Gastrocnemius medialis (tissue), 4 donors: ENCODE measurements at regions not wholly inside any gene's neighbourhood (a gene's known extent, or its start where the extent isn't known, plus 50 kb on each side); places are given as distances from the start of the nearest gene placed in this dataset.

Source experiments
- ATAC-seq, 2 donors: fragments of 150-250 bp; one replicate each; pipeline ENCODE4 v1.9.1; 2016
- DNase-seq, 2 donors: peaks; one replicate each; pipeline ENCODE4 v3.0.0-alpha.2; 2019
- H3K27ac ChIP-seq, 4 donors: fragments of 200-600 bp; sonication (generic); 1 replicate in 1 of 4; 2 replicates in 3 of 4; pipeline ENCODE4 v1.5.1; 2016 to 2018; ENCODE audit warnings: mild to moderate bottlenecking in 2 of 4, moderate library complexity in 1 of 4
- H3K27me3 ChIP-seq, 3 donors: fragments of 200-600 bp; sonication (generic) in 2 of 3; 1 replicate in 1 of 3; 2 replicates in 2 of 3; pipeline versions ENCODE4 v1.5.1 to v1.6.0; 2016 to 2019; ENCODE audit warnings: mild to moderate bottlenecking in 1 of 3, moderate library complexity in 1 of 3
- H3K36me3 ChIP-seq, 2 donors: fragments of 200-600 bp; sonication (generic) in 1 of 2; one replicate each; pipeline ENCODE4 v1.5.1; 2017 to 2018
- H3K4me1 ChIP-seq, 2 donors: fragments of 200-600 bp; sonication (generic) in 1 of 2; one replicate each; pipeline ENCODE4 v1.5.1; 2016 to 2017; ENCODE audit warnings: mild to moderate bottlenecking in 2 of 2
- H3K4me3 ChIP-seq, 4 donors: fragments of 200-600 bp; sonication (generic) in 3 of 4; 1 replicate in 1 of 4; 2 replicates in 3 of 4; pipeline ENCODE4 v1.5.1; 2016 to 2019; ENCODE audit warnings: mild to moderate bottlenecking in 2 of 4
- H3K9me3 ChIP-seq, 3 donors: fragments of 200-600 bp; sonication (generic) in 2 of 3; 1 replicate in 1 of 3; 2 replicates in 2 of 3; pipeline ENCODE4 v1.5.1; 2016 to 2019
- POLR2A ChIP-seq, 2 donors: fragments of 450-650 bp; IDR thresholded peaks; one replicate each; pipeline ENCODE4 v1.6.1; 2017; ENCODE audit warnings: antibody characterized with exemption in 2 of 2, mild to moderate bottlenecking in 2 of 2, moderate library complexity in 2 of 2
- in situ Hi-C, 4 donors: fragments of 200-750 bp; cut with MboI; loops; one replicate each; pipeline versions ENCODE4 v1.15.0 to v1.8.0; 2017; ENCODE audit warnings: low sequenced_read_pairs in 4 of 4
- intact Hi-C: fragments of 100-400 bp; cut with DNase I; formaldehyde crosslinking; loops from one replicate; pipeline ENCODE4 v1.15.1; 2023; ENCODE audit warnings: low total_unique reads
- TF ChIP-seq, protein P1 (sequence below), 5 experiments: fragments of 450-650 bp in 3 of 5; fragments of 200-600 bp in 2 of 5; sonication (generic) in 2 of 5; IDR thresholded peaks in 4 of 5; conservative IDR thresholded peaks in 1 of 5; 1 replicate in 4 of 5; 2 replicates in 1 of 5; pipeline ENCODE4 v1.5.1; 2016 to 2019; ENCODE audit warnings: antibody characterized with exemption in 5 of 5, mild to moderate bottlenecking in 3 of 5, moderate library complexity in 3 of 5

GRCh38 chr18:39607034-39607433 is 2041.4 kb upstream of the CELF4 start:
- intact Hi-C loops: no loop called here
- in situ Hi-C loops: no loop called here

GRCh38 chr18:39604836-39605235 is 2039.2 kb upstream of the CELF4 start:
- TF ChIP-seq, protein P1, sequence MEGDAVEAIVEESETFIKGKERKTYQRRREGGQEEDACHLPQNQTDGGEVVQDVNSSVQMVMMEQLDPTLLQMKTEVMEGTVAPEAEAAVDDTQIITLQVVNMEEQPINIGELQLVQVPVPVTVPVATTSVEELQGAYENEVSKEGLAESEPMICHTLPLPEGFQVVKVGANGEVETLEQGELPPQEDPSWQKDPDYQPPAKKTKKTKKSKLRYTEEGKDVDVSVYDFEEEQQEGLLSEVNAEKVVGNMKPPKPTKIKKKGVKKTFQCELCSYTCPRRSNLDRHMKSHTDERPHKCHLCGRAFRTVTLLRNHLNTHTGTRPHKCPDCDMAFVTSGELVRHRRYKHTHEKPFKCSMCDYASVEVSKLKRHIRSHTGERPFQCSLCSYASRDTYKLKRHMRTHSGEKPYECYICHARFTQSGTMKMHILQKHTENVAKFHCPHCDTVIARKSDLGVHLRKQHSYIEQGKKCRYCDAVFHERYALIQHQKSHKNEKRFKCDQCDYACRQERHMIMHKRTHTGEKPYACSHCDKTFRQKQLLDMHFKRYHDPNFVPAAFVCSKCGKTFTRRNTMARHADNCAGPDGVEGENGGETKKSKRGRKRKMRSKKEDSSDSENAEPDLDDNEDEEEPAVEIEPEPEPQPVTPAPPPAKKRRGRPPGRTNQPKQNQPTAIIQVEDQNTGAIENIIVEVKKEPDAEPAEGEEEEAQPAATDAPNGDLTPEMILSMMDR (IDR thresholded peaks at IDR 0.05 in 4 of 5, conservative IDR thresholded peaks at IDR 0.05 in 1 of 5): no peak
- no peak for TF ChIP-seq POLR2A (IDR thresholded peaks at IDR 0.05)
- ATAC-seq (no peak), DNase-seq (no peak)
- Histone ChIP-seq H3K27me3 (no peaks in the 10 kb centered on the region), H3K9me3 (no peaks in the 10 kb centered on the region), H3K4me3 (no peak overlapping the region), H3K27ac (no peak overlapping the region), H3K4me1 (no peaks in the 10 kb centered on the region), H3K36me3 (no peaks in the 10 kb centered on the region)
- intact Hi-C loops (no loop called here), in situ Hi-C loops (no loop called here)

More at GRCh38 chr18:39607034-39607433, 2041.4 kb upstream of the CELF4 start:
- DNase-seq (no peak), ATAC-seq (no peak)
- no peak overlapping the region for H3K4me3 ChIP-seq
- H3K9me3 ChIP-seq: no peaks in the 10 kb centered on the region
- H3K27ac ChIP-seq: no peak overlapping the region
- TF ChIP-seq, protein P1 (IDR thresholded peaks at IDR 0.05 in 4 of 5, conservative IDR thresholded peaks at IDR 0.05 in 1 of 5): no peak
- no peak for TF ChIP-seq POLR2A (IDR thresholded peaks at IDR 0.05)
- no peaks in the 10 kb centered on the region for H3K4me1 ChIP-seq
- H3K27me3 ChIP-seq: no peaks in the 10 kb centered on the region
- no peaks in the 10 kb centered on the region for H3K36me3 ChIP-seq

DNA sequence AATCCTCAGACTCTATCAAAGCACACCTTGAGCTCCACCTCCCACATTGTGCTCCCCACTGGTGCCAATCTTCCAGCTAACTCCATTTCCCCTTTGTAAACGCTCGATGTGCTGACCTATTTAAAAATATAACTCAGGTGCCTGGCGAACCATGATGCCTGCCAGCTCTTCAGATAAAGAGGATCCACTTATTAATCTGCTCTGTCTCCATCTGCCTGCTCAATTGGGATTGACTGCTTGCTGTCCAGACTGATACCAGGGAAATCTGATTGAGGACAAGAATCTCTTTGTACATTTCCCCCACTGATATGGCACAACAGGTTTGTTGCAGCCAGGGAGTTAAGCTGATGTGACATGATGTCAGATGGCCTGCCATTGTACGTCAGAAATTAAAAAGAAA is 2036.5 kb upstream of the CELF4 start:
- TF ChIP-seq, protein P1 (IDR thresholded peaks at IDR 0.05 in 4 of 5, conservative IDR thresholded peaks at IDR 0.05 in 1 of 5): no peak
- TF ChIP-seq POLR2A (IDR thresholded peaks at IDR 0.05): no peak
- H3K27ac ChIP-seq: no peak overlapping the region
- ATAC-seq: no peak

GRCh38 chr18:39600894-39601293 is 2035.3 kb upstream of the CELF4 start:
- H3K9me3 ChIP-seq: no peaks in the 10 kb centered on the region
- no peaks in the 10 kb centered on the region for H3K36me3 ChIP-seq
- DNase-seq: no peak
- ATAC-seq: no peak
- in situ Hi-C loops (no loop called here), intact Hi-C loops (no loop called here)
- TF ChIP-seq POLR2A (IDR thresholded peaks at IDR 0.05): no peak
- TF ChIP-seq, protein P1 (IDR thresholded peaks at IDR 0.05 in 4 of 5, conservative IDR thresholded peaks at IDR 0.05 in 1 of 5): no peak
- no peak overlapping the region for H3K4me3 ChIP-seq
- H3K27ac ChIP-seq: no peak overlapping the region
- no peaks in the 10 kb centered on the region for H3K4me1 ChIP-seq
- no peaks in the 10 kb centered on the region for H3K27me3 ChIP-seq

More for the DNA sequence above, 2036.5 kb upstream of the CELF4 start:
- intact Hi-C loops (no loop called here), in situ Hi-C loops (no loop called here)
- no peaks in the 10 kb centered on the region for H3K27me3 ChIP-seq
- no peaks in the 10 kb centered on the region for H3K9me3 ChIP-seq
- no peaks in the 10 kb centered on the region for H3K4me1 ChIP-seq
- no peaks in the 10 kb centered on the region for H3K36me3 ChIP-seq
- no peak for DNase-seq
- no peak overlapping the region for H3K4me3 ChIP-seq

DNA sequence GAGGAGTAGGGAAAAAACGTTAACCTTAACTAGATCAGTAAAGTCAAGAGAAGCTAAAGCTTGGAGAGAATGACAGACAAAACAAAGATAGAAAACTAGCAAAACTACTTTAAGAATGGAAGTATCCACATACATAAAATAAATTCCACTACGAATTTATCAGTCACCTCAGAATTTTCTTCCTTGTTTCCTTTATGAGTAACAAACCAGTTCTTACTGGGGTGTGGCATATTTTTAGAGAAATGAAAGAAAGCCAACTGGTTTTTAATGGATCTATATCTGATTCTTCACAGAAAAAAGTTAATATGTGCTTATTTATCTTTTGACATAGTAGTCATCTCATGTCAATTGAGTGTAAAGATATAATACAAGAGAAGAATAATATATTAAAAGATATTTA is 2033.7 kb upstream of the CELF4 start:
- no peak overlapping the region for H3K27ac ChIP-seq
- H3K36me3 ChIP-seq: no peaks in the 10 kb centered on the region
- in situ Hi-C loops (no loop called here), intact Hi-C loops (no loop called here)
- no peak for TF ChIP-seq POLR2A (IDR thresholded peaks at IDR 0.05)
- TF ChIP-seq, protein P1 (IDR thresholded peaks at IDR 0.05 in 4 of 5, conservative IDR thresholded peaks at IDR 0.05 in 1 of 5): no peak
- no peaks in the 10 kb centered on the region for H3K4me1 ChIP-seq
- DNase-seq: no peak
- H3K9me3 ChIP-seq: no peaks in the 10 kb centered on the region
- no peaks in the 10 kb centered on the region for H3K27me3 ChIP-seq
- no peak for ATAC-seq
- no peak overlapping the region for H3K4me3 ChIP-seq
